GM10248 (cell line): ENCODE measurements at regions not wholly inside any gene's neighbourhood (a gene's known extent, or its start where the extent isn't known, plus 50 kb on each side); places are given as distances from the start of the nearest gene placed in this dataset.

Experiments
- CTCF ChIA-PET: fragments of 300-600 bp; sonication (Branson Sonifier 250); formaldehyde crosslinking; extraction: SDS; loops from one replicate; lab custom pipeline; 2021; ENCODE audit warnings: antibody characterized with exemption; lab: Yijun Ruan, JAX
- POLR2A ChIA-PET: fragments of 350-650 bp; sonication (Branson Sonifier 250); formaldehyde crosslinking; extraction: SDS; loops from one replicate; lab custom pipeline; 2020; ENCODE audit warnings: antibody characterized with exemption; lab: Yijun Ruan, JAX
- DNase-seq: peaks from one replicate; pipeline ENCODE4 v3.0.0; 2012; ENCODE audit errors: extremely low spot score
- TF ChIP-seq, protein P1 (sequence below): IDR thresholded peaks from 2 replicates; pipeline ENCODE4 v1.5.1; 2012; ENCODE audit warnings: mild to moderate bottlenecking, low read depth; ENCODE audit errors: extremely low read depth, missing control alignments, control extremely low read depth

DNA sequence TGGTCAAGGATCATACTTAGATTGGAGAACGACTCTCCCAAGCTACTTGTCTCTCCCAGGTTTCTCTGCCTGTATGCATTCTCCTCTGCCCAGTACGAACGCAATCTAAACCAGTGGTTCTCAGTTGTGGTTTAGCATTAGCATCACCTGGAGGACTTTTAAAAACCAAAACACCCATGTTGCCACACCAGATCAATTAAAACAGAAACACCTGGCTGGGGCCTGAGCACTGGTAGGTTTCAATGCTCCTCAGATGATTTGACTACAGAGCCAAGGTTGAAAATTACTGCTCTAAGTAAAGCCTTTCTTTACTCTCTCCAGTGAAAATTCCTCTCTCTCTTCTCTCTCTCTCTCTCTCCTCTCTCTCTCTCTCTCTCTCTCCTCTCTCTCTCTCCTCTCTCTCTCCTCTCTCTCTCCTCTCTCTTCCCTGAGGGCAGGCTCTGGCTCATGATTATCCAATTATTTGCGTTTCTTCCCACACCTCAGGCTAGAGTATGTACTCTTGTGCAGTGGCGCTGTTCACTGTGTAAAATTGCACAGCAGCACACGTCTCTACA is 153.7 kb upstream of the FGF13 start:
- POLR2A ChIA-PET: no interaction called here
- TF ChIP-seq, protein P1, sequence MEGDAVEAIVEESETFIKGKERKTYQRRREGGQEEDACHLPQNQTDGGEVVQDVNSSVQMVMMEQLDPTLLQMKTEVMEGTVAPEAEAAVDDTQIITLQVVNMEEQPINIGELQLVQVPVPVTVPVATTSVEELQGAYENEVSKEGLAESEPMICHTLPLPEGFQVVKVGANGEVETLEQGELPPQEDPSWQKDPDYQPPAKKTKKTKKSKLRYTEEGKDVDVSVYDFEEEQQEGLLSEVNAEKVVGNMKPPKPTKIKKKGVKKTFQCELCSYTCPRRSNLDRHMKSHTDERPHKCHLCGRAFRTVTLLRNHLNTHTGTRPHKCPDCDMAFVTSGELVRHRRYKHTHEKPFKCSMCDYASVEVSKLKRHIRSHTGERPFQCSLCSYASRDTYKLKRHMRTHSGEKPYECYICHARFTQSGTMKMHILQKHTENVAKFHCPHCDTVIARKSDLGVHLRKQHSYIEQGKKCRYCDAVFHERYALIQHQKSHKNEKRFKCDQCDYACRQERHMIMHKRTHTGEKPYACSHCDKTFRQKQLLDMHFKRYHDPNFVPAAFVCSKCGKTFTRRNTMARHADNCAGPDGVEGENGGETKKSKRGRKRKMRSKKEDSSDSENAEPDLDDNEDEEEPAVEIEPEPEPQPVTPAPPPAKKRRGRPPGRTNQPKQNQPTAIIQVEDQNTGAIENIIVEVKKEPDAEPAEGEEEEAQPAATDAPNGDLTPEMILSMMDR: no peak
- CTCF ChIA-PET: no interaction called here
- no peak for DNase-seq

- DNase-seq: no peak
- CTCF ChIA-PET: no interaction called here
- POLR2A ChIA-PET: no interaction called here
- TF ChIP-seq, protein P1: no peak
Observed at GRCh38 chrX:138859421-138859820, 147.9 kb upstream of the FGF13 start.

- ChIA-PET POLR2A (no interaction called here), CTCF (no interaction called here)
- DNase-seq: no peak
- TF ChIP-seq, protein P1: no peak
Observed at GRCh38 chrX:138858951-138859350, 147.4 kb upstream of the FGF13 start.

GRCh38 chrX:138858438-138858837 is 146.9 kb upstream of the FGF13 start:
- CTCF ChIA-PET: no interaction called here
- DNase-seq: no peak
- POLR2A ChIA-PET: no interaction called here
- TF ChIP-seq, protein P1: no peak

GRCh38 chrX:138856881-138857604 is 145.5 kb upstream of the FGF13 start:
- TF ChIP-seq, protein P1: no peak
- ChIA-PET CTCF (no interaction called here), POLR2A (no interaction called here)
- DNase-seq: no peak

- CTCF ChIA-PET: no interaction called here
- POLR2A ChIA-PET: no interaction called here
- DNase-seq: no peak
- TF ChIP-seq, protein P1: no peak
Observed at GRCh38 chrX:138853936-138854335, 142.4 kb upstream of the FGF13 start.
